Kidney (tissue), 13 donors: ENCODE measurements at regions not wholly inside any gene's neighbourhood (a gene's known extent, or its start where the extent isn't known, plus 50 kb on each side); places are given as distances from the start of the nearest gene placed in this dataset.

ENCODE experiments used
- DNase-seq, 5 donors: peaks; one replicate each; pipeline ENCODE4 v3.0.0-alpha.2; 2013 to 2020
- FAIRE-seq: peaks from 2 replicates; lab custom pipeline; 2012; peaks lifted over from hg19 to GRCh38; lab: Jason Lieb, UNC
- H3K27ac ChIP-seq, 2 donors: one replicate each; pipeline ENCODE4 v1.7.0; 2013; ENCODE audit warnings: low read depth in 2 of 2, low read length in 2 of 2, inconsistent platforms in 1 of 2
- H3K27me3 ChIP-seq: one replicate; pipeline ENCODE4 v1.7.1; 2013; ENCODE audit warnings: low read length, inconsistent platforms; ENCODE audit not compliant: control insufficient read depth, insufficient read depth
- H3K36me3 ChIP-seq, 3 donors: one replicate each; pipeline versions ENCODE4 v1.7.0 to v1.7.1; 2013; ENCODE audit warnings: low read length in 3 of 3, control low read depth in 1 of 3, inconsistent platforms in 1 of 3; ENCODE audit not compliant: insufficient read depth in 3 of 3, control insufficient read depth in 2 of 3
- H3K4me1 ChIP-seq, 3 donors: one replicate each; pipeline versions ENCODE4 v1.7.0 to v1.7.1; 2013; ENCODE audit warnings: low read length in 3 of 3, inconsistent platforms in 1 of 3, low read depth in 1 of 3; ENCODE audit not compliant: control insufficient read depth in 2 of 3, insufficient read depth in 2 of 3
- H3K4me3 ChIP-seq, 3 donors: one replicate each; pipeline versions ENCODE4 v1.7.0 to v1.8.1; 2013; ENCODE audit warnings: low read length in 3 of 3, control low read depth in 1 of 3, inconsistent platforms in 1 of 3
- H3K9ac ChIP-seq, 3 donors: one replicate each; pipeline versions ENCODE4 v1.7.0 to v1.7.1; 2013; ENCODE audit warnings: low read length in 3 of 3, control low read depth in 1 of 3, inconsistent platforms in 1 of 3
- H3K9me3 ChIP-seq, 3 donors: one replicate each; pipeline versions ENCODE4 v1.7.0 to v1.7.1; 2013; ENCODE audit warnings: low read length in 3 of 3, control low read depth in 1 of 3, inconsistent platforms in 1 of 3; ENCODE audit not compliant: control insufficient read depth in 2 of 3, insufficient read depth in 1 of 3
- intact Hi-C: fragments of 100-400 bp; cut with DNase I; formaldehyde crosslinking; loops from one replicate; pipeline ENCODE4 v1.11.1; 2022
- TF ChIP-seq, protein P1 (sequence below): IDR thresholded peaks from 3 replicates; pipeline ENCODE4 v1.5.1; 2012; ENCODE audit warnings: mild to moderate bottlenecking, moderate library complexity, borderline replicate concordance; ENCODE audit not compliant: insufficient read depth; ENCODE audit errors: extremely low read depth
- donor health status: control.
- donor health status: control.
- donor health status: control.
- donor health status: control.
- donor health status: control.
- donor health status: DM: yes; HTN: yes; CAD: no.
- donor health status: Normal renal cell carcinoma (clear cell type).

DNA sequence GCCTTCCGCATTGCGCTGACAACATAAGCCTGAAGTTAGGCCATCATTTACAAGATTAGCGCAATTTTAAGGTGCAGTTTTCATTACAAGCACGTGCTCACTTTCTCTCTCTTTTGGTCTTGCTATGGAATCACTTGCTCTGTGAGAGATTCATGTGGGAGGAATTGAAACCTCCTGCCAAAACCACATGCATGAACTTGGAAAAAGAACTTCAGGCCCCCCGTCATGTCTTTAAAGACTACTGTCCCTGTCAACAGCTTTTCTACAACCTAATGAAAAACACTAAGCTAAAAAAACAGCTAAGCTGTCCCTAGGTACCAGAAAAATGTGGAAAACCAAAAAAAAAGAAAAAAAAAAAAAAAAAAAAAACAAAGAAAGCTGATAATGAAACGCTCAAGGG is 1707.6 kb upstream of the RAG2 start:
- H3K27me3 ChIP-seq: no peaks in the 10 kb centered on the region
- H3K4me3 ChIP-seq: no peak overlapping the region
- DNase-seq: peak in 1 of 5 donors; percentile 30
- H3K9me3 ChIP-seq: no peaks in the 10 kb centered on the region
- intact Hi-C loops: no loop called here
- no peak overlapping the region for H3K27ac ChIP-seq
- no peaks in the 10 kb centered on the region for H3K4me1 ChIP-seq
- H3K36me3 ChIP-seq: no peaks in the 10 kb centered on the region
- no peak overlapping the region for H3K9ac ChIP-seq
- TF ChIP-seq, protein P1, sequence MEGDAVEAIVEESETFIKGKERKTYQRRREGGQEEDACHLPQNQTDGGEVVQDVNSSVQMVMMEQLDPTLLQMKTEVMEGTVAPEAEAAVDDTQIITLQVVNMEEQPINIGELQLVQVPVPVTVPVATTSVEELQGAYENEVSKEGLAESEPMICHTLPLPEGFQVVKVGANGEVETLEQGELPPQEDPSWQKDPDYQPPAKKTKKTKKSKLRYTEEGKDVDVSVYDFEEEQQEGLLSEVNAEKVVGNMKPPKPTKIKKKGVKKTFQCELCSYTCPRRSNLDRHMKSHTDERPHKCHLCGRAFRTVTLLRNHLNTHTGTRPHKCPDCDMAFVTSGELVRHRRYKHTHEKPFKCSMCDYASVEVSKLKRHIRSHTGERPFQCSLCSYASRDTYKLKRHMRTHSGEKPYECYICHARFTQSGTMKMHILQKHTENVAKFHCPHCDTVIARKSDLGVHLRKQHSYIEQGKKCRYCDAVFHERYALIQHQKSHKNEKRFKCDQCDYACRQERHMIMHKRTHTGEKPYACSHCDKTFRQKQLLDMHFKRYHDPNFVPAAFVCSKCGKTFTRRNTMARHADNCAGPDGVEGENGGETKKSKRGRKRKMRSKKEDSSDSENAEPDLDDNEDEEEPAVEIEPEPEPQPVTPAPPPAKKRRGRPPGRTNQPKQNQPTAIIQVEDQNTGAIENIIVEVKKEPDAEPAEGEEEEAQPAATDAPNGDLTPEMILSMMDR: no peak
- FAIRE-seq: no peak

DNA sequence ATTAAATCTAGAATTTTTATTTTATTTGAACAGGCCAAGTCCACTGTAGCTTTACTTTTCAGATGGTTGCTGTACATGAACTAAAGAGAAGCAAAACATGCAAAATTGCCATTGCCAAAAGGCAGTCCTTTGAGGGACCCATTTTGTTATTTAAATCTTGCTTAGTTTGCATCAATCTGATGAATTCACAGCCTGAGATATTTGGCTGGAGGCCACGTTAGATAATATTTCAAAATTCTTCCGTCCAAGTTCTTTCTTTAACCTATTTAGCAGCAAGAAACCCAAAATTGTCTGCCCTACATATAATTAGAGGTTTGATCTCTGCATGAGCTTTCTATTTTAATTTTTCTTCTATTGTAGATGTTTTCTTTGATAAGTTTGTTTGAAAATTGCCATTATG is 1706.9 kb upstream of the RAG2 start:
- TF ChIP-seq, protein P1: no peak
- H3K4me1 ChIP-seq: no peaks in the 10 kb centered on the region
- FAIRE-seq: no peak
- intact Hi-C loops: no loop called here
- no peak overlapping the region for H3K4me3 ChIP-seq
- no peak for DNase-seq
- no peaks in the 10 kb centered on the region for H3K9me3 ChIP-seq
- no peaks in the 10 kb centered on the region for H3K27me3 ChIP-seq
- no peak overlapping the region for H3K9ac ChIP-seq
- no peaks in the 10 kb centered on the region for H3K36me3 ChIP-seq
- H3K27ac ChIP-seq: no peak overlapping the region

DNA sequence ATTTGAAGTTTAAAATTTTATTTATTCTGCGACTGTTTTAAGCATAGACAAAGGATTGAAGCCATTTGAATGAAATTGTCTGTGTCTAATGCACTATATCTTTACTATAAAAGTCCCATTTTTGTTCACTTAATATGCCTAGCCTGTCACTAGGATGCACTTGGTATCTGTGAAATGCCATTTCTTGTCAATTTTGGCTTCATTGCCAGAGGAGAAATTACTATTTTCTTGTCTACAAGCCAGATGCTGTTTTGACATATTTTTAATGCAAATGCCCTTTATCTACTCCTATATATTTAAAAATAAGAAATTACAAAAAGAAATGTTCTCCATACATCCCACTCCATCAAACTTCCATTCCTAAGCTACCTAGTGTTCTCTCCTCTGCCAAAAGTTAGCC is 1704.5 kb upstream of the RAG2 start:
- FAIRE-seq (no peak), DNase-seq (no peak)
- H3K27ac ChIP-seq: no peak overlapping the region
- H3K4me3 ChIP-seq: no peak overlapping the region
- no peaks in the 10 kb centered on the region for H3K36me3 ChIP-seq
- TF ChIP-seq, protein P1: no peak
- H3K9ac ChIP-seq: no peak overlapping the region
- no peaks in the 10 kb centered on the region for H3K4me1 ChIP-seq
- intact Hi-C loops: no loop called here
- no peaks in the 10 kb centered on the region for H3K9me3 ChIP-seq
- H3K27me3 ChIP-seq: no peaks in the 10 kb centered on the region

DNA sequence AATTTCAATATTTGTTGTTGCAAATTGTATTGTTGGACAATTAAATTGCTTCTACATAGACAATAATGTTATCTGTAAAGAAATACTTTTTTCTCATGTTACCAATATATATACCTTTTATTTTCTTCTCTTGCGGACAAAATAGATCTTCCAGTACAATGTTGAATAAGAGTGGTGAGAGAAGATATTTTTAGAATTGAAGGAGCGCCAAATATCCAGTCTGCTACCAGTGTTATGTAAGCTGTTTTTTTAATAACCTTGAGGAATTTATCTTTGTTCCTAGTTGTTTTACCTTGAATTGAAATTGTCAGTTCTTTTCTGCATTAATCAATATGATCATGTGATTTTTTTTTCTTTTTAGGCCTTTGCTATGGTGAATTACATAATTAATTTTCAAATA is 1702.5 kb upstream of the RAG2 start:
- Histone ChIP-seq H3K4me1 (no peaks in the 10 kb centered on the region), H3K9ac (no peak overlapping the region), H3K4me3 (no peak overlapping the region), H3K9me3 (no peaks in the 10 kb centered on the region), H3K36me3 (no peaks in the 10 kb centered on the region), H3K27ac (no peak overlapping the region), H3K27me3 (no peaks in the 10 kb centered on the region)
- intact Hi-C loops: no loop called here
- FAIRE-seq (no peak), DNase-seq (no peak)
- TF ChIP-seq, protein P1: no peak
